Spleen (tissue), 11 donors: ENCODE measurements at regions not wholly inside any gene's neighbourhood (a gene's known extent, or its start where the extent isn't known, plus 50 kb on each side); places are given as distances from the start of the nearest gene placed in this dataset.

Experiments
- DNase-seq: peaks from one replicate; pipeline ENCODE4 v3.0.0-alpha.2; 2020
- H3K27ac ChIP-seq, 8 donors: fragments of 200-600 bp; sonication (generic) in 7 of 8; 1 replicate in 4 of 8; 2 replicates in 4 of 8; pipeline versions ENCODE4 v1.5.0 to v1.8.0; 2016 to 2021; ENCODE audit warnings: inconsistent platforms in 4 of 8, mild to moderate bottlenecking in 4 of 8, moderate library complexity in 1 of 8
- H3K27me3 ChIP-seq, 7 donors: fragments of 200-600 bp; sonication (generic) in 6 of 7; replicated peaks in 1 of 7; 1 replicate in 4 of 7; 2 replicates in 3 of 7; pipeline versions ENCODE4 v1.5.0 to v1.8.0; 2016 to 2021; ENCODE audit warnings: inconsistent platforms in 3 of 7, mild to moderate bottlenecking in 1 of 7
- H3K36me3 ChIP-seq, 6 donors: fragments of 200-600 bp; sonication (generic) in 5 of 6; 1 replicate in 4 of 6; 2 replicates in 2 of 6; pipeline versions ENCODE4 v1.5.0 to v1.8.0; 2016 to 2021; ENCODE audit warnings: inconsistent platforms in 2 of 6
- H3K4me1 ChIP-seq, 6 donors: fragments of 200-600 bp; sonication (generic) in 5 of 6; 1 replicate in 3 of 6; 2 replicates in 3 of 6; pipeline versions ENCODE4 v1.5.0 to v1.8.0; 2016 to 2021; ENCODE audit warnings: inconsistent platforms in 3 of 6
- H3K4me3 ChIP-seq, 8 donors: fragments of 200-600 bp; sonication (generic) in 7 of 8; 1 replicate in 4 of 8; 2 replicates in 4 of 8; pipeline versions ENCODE4 v1.5.0 to v1.8.0; 2016 to 2021; ENCODE audit warnings: inconsistent platforms in 4 of 8, mild to moderate bottlenecking in 4 of 8, moderate library complexity in 2 of 8
- H3K9me3 ChIP-seq, 8 donors: fragments of 200-600 bp; sonication (generic) in 7 of 8; 1 replicate in 4 of 8; 2 replicates in 4 of 8; pipeline versions ENCODE4 v1.5.0 to v1.8.0; 2016 to 2021; ENCODE audit warnings: inconsistent platforms in 4 of 8
- CTCF ChIP-seq, 11 experiments: fragments of 200-600 bp in 7 of 11; fragments of 450-650 bp in 4 of 11; sonication (generic) in 4 of 11; IDR thresholded peaks in 8 of 11; conservative IDR thresholded peaks in 3 of 11; 1 replicate in 7 of 11; 2 replicates in 4 of 11; pipeline versions ENCODE4 v1.4.0 to v1.8.0; 2016 to 2021; ENCODE audit warnings: antibody characterized with exemption in 11 of 11, inconsistent platforms in 4 of 11, mild to moderate bottlenecking in 1 of 11
- POLR2A ChIP-seq, 3 donors: fragments of 450-650 bp; IDR thresholded peaks; one replicate each; pipeline ENCODE4 v1.5.1; 2017; ENCODE audit warnings: antibody characterized with exemption in 3 of 3, mild to moderate bottlenecking in 1 of 3
- POLR2AphosphoS5 ChIP-seq, 3 donors: sonication (generic); formaldehyde crosslinking; IDR thresholded peaks; one replicate each; pipeline ENCODE4 v1.5.1; 2017; ENCODE audit warnings: antibody characterized with exemption in 3 of 3
- WGBS, 5 donors: extraction: QIAGEN DNeasy Blood & Tissue Kit in 3 of 5; methylation state at CpG; one replicate each; pipeline versions ENCODE4 v1.1.5 to v1.1.7; 2013 to 2018; 5-methylcytosine and 5-hydroxymethylcytosine counted together
- intact Hi-C: fragments of 100-400 bp; cut with DNase I; formaldehyde crosslinking; loops from one replicate; pipeline ENCODE4 v1.15.0; 2023; ENCODE audit warnings: low total_unique reads
- donor health status: healthy with polysubstance abuse.
- donor health status: DM: no; HTN: no; CAD: no; lungs with moderate emphysema.
- donor health status: DM: no; HTN: no; CAD: no.
- donor health status: Bipolar disorder and iron deficiency.
- donor health status: healthy.
- donor health status: DM: no; HTN: no; CAD: no.
- donor health status: DM: yes; HTN: yes; CAD: no.

- Histone ChIP-seq H3K9me3 (no peaks in the 10 kb centered on the region), H3K27ac (no peak overlapping the region), H3K4me3 (no peak overlapping the region), H3K36me3 (no peaks in the 10 kb centered on the region), H3K4me1 (no peaks in the 10 kb centered on the region), H3K27me3 (no peaks in the 10 kb centered on the region)
- 62 to 93% (median 88%) methylated on average over 5 to 6 of the region's 6 CpGs for WGBS, 5 donors
- intact Hi-C loops: no loop called here
- no peak for DNase-seq
- TF ChIP-seq POLR2A (IDR thresholded peaks at IDR 0.05) (no peak), CTCF (IDR thresholded peaks at IDR 0.05 in 8 of 11, conservative IDR thresholded peaks at IDR 0.05 in 3 of 11) (no peak), POLR2AphosphoS5 (IDR thresholded peaks at IDR 0.05) (no peak)
Observed at GRCh38 chr7:135822376-135822775, 73.8 kb upstream of the FAM180A start.

DNA sequence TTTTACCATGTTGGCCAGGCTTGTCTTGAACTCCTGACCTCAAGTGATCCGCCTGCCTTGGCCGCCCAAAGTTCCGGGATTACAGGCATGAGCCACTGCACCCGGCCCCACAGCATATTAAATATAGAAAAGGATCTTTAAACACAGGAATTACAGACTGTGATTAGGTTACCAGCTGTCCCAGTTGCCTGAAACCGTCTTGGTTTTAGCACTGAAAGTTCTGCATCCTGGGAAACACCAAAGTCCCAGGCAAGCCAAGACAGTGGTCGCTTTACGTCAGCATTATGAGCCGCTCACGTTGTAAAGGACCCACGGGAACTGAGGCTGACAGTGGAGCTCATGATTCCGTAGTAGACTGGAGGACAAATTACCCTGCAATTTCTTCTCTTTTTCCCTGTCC, 69.0 kb upstream of the FAM180A start:
- H3K27ac ChIP-seq: no peak overlapping the region
- TF ChIP-seq POLR2AphosphoS5 (IDR thresholded peaks at IDR 0.05) (no peak), CTCF (IDR thresholded peaks at IDR 0.05 in 8 of 11, conservative IDR thresholded peaks at IDR 0.05 in 3 of 11) (no peak), POLR2A (IDR thresholded peaks at IDR 0.05) (no peak)
- H3K36me3 ChIP-seq: no peaks in the 10 kb centered on the region
- 80 to 92% (median 90%) methylated on average over 11 of the region's 11 CpGs for WGBS, 5 donors
- intact Hi-C loops: no loop called here
- no peak for DNase-seq
- no peaks in the 10 kb centered on the region for H3K9me3 ChIP-seq
- no peak overlapping the region for H3K4me3 ChIP-seq
- H3K27me3 ChIP-seq: no peaks in the 10 kb centered on the region
- H3K4me1 ChIP-seq: no peaks in the 10 kb centered on the region

- DNase-seq: no peak
- no peaks in the 10 kb centered on the region for H3K4me1 ChIP-seq
- H3K9me3 ChIP-seq: no peaks in the 10 kb centered on the region
- H3K4me3 ChIP-seq: no peak overlapping the region
- H3K27ac ChIP-seq: no peak overlapping the region
- intact Hi-C loops: no loop called here
- H3K36me3 ChIP-seq: no peaks in the 10 kb centered on the region
- WGBS, 5 donors: 64 to 88% (median 84%) methylated on average over 3 of the region's 3 CpGs
- no peaks in the 10 kb centered on the region for H3K27me3 ChIP-seq
- TF ChIP-seq CTCF (IDR thresholded peaks at IDR 0.05 in 8 of 11, conservative IDR thresholded peaks at IDR 0.05 in 3 of 11): no peak
- no peak for TF ChIP-seq POLR2A (IDR thresholded peaks at IDR 0.05)
- TF ChIP-seq POLR2AphosphoS5 (IDR thresholded peaks at IDR 0.05): no peak
Observed at GRCh38 chr7:135815033-135815432, 66.4 kb upstream of the FAM180A start.

DNA sequence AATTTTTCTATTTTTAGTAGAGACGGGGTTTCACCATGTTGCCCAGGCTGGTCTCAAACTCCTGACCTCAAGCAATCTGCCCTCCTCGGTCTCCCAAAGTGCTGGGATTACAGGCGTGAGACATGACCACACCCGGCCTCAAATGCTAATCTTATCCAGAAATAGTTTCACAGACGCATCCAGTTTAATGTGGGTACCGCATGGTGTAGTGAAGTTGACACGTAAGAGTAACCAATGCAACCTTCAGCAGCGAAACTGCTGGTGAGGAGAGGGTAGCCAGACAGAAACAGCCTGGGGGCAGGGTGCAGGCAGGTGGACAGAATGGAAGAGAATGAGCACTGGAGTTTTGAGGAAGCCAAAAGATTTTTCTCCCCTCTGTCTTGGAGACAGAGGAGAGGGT, 63.5 kb upstream of the FAM180A start:
- Histone ChIP-seq H3K27me3 (no peaks in the 10 kb centered on the region), H3K9me3 (no peaks in the 10 kb centered on the region), H3K4me3 (no peak overlapping the region), H3K27ac (no peak overlapping the region), H3K4me1 (peaks cover 0 to 5% (median 0%) of the 10 kb centered on the region in 6 donors), H3K36me3 (no peaks in the 10 kb centered on the region)
- intact Hi-C loops: no loop called here
- no peak for TF ChIP-seq CTCF (IDR thresholded peaks at IDR 0.05 in 8 of 11, conservative IDR thresholded peaks at IDR 0.05 in 3 of 11)
- no peak for TF ChIP-seq POLR2AphosphoS5 (IDR thresholded peaks at IDR 0.05)
- no peak for TF ChIP-seq POLR2A (IDR thresholded peaks at IDR 0.05)
- 73 to 85% (median 77%) methylated on average over 8 of the region's 8 CpGs for WGBS, 5 donors
- no peak for DNase-seq
